ENCODE measurements at regions not wholly inside any gene's neighbourhood (a gene's known extent, or its start where the extent isn't known, plus 50 kb on each side); places are given as distances from the start of the nearest gene placed in this dataset.

DNA sequence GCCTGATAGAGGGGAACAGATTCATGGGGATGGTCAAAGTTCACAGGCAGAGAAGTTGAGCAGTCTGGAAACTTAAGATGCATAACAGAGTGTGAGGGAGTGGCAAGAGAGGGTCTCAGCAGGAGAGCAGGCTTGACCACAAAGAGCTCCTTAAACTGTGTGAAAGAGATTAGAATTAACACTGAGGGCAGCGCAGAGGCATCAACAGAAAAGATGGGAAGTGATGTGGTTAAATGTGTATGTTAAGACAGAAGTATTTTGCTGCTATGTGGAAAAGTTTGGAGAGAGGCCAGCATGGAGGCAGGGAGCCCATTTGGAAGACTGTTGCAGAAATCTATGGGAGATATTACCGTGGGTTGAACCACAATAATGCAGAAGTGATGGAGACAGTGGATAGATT is 122.7 kb upstream of the LMNTD1 start:
- TF ChIP-seq, protein P1, sequence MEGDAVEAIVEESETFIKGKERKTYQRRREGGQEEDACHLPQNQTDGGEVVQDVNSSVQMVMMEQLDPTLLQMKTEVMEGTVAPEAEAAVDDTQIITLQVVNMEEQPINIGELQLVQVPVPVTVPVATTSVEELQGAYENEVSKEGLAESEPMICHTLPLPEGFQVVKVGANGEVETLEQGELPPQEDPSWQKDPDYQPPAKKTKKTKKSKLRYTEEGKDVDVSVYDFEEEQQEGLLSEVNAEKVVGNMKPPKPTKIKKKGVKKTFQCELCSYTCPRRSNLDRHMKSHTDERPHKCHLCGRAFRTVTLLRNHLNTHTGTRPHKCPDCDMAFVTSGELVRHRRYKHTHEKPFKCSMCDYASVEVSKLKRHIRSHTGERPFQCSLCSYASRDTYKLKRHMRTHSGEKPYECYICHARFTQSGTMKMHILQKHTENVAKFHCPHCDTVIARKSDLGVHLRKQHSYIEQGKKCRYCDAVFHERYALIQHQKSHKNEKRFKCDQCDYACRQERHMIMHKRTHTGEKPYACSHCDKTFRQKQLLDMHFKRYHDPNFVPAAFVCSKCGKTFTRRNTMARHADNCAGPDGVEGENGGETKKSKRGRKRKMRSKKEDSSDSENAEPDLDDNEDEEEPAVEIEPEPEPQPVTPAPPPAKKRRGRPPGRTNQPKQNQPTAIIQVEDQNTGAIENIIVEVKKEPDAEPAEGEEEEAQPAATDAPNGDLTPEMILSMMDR (conservative IDR thresholded peaks at IDR 0.05; ENCODE audit: low read length): no peak
- TF ChIP-seq EZH2phosphoT487 (IDR thresholded peaks at IDR 0.05; ENCODE audit: borderline replicate concordance): no peak

Measured in Loucy (cell line).